ENCODE measurements at regions not wholly inside any gene's neighbourhood (a gene's known extent, or its start where the extent isn't known, plus 50 kb on each side); places are given as distances from the start of the nearest gene placed in this dataset.
"Not testable (repeated sequence)": the region's sequence is repeated elsewhere in the genome, so short reads cannot be mapped to it uniquely, and the experiment has no call there.

DNA sequence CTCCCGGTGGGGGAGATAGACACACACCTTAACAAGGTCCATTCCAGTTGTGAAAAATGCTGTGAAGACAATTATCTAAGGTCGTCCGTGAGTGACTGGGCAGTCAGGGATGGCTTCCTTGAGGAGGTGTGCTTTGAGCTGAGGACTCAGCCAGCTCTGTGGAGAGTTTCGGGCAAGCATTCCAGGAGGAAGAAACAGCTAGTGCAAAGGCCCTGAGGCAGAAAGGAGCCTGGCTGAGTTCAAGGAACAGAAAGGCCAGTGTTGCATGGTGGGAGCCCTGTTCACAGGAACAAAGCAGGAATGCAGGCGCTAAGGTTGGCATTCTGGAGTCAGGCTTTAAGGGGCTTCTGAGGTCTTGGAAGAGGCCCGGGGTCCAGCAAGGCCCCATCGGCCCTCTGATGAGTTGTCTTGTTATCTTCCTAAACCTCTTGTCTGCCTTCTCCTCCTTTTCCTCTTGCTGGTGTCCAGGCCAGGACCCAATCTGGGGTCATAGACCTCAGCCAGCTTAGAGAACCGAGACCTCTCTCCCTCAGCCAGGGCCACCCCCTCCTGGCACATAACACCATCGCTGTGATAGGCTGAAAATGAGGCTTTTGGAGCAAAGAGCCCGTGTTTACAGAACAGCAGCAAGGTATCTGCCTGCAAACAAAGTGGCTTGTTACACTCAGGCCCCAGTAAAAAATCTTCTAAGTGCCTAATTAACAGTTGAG is 270.2 kb upstream of the MVB12B start:
- no peak for DNase-seq (ENCODE audit: low spot score)

DNA sequence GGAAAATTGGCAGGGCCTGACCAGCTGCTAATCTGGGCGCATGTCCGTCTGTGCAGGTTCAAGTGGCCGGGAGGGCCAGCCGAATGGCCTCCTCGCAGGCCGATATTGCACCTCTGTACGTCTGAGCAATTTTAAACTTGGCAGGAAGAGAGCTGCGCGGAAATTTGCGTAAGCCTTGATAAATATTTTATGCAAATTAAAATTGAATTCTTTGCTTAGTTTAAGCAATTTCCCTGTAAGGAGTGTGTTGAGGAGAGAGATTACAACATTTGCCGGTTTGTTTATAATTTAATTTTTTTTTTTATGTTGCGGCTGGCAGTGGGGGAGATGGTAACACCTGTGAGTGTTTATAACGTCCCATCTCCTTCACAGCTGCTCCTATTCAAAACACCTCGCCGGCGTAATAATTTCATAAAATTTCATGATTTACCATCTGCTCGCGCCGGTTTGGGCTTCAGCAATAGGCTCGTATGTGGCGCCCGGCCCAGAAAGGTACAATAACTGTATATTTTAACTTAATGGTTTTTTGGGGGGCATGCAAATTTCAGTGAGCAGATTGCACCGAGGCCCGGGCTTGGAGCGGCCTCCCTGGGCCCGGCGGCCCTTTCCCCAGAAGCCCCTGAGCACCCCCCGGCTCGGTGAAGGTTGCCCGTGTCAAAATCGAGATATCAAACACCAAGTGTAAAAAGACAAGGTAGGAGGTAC is 269.4 kb upstream of the MVB12B start:
- no peak for DNase-seq (ENCODE audit: low spot score)

GRCh38 chr9:126058011-126058531 is 268.6 kb upstream of the MVB12B start:
- no peak for DNase-seq (ENCODE audit: low spot score)

DNA sequence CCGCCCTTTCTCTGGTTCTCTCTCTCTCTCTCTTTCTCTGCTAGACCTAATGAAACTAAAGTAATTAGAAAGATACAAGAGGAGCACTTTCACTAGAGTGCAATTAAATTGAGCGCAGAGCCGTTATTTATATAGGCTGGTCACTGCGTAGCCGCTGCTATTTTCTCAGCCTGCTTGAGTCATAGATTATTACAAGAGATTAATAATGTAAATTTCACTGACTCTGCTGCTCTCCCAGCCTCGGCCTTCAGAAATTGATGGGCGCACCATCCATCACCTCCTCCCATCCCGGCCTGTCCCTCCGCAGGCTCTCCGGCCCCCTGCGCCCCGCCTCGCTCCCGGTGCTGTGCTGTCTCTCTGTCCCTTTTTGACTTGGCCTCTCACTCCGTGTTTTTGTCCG is 268.0 kb upstream of the MVB12B start:
- DNase-seq (ENCODE audit: low spot score) = no peak

DNA sequence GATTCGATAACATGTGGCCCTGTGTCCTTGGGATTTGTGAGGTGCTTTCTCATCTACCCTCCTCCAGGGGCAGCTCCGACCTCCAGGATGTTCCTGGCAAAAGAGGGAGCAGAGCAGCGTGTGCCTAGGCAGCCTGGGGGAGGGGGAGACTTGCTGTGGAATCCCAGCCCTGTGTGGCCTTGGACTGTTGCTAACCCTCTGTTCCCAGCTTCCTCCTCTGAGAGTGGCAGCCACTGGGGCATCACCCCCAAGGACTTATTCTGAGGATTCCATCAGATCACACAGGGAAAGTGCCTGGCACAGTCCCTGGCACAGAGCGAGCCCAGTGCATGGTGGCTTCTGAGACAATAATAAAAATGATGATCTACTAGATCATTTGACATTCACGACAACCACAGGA is 265.1 kb upstream of the MVB12B start:
- no peak for DNase-seq (ENCODE audit: low spot score)

GRCh38 chr9:126062158-126062886 is 264.3 kb upstream of the MVB12B start:
- DNase-seq (ENCODE audit: low spot score) = no peak

- DNase-seq (ENCODE audit: low spot score) = no peak
Observed at GRCh38 chr9:126063326-126063725, 263.3 kb upstream of the MVB12B start.

- no peak for DNase-seq (ENCODE audit: low spot score)
Observed at GRCh38 chr9:126066131-126066530, 260.5 kb upstream of the MVB12B start.

GRCh38 chr9:126067031-126067734 is 259.4 kb upstream of the MVB12B start:
- DNase-seq (ENCODE audit: low spot score) = no peak

- no peak for DNase-seq (ENCODE audit: low spot score)
Observed at GRCh38 chr9:126068534-126069230, 257.9 kb upstream of the MVB12B start.

DNA sequence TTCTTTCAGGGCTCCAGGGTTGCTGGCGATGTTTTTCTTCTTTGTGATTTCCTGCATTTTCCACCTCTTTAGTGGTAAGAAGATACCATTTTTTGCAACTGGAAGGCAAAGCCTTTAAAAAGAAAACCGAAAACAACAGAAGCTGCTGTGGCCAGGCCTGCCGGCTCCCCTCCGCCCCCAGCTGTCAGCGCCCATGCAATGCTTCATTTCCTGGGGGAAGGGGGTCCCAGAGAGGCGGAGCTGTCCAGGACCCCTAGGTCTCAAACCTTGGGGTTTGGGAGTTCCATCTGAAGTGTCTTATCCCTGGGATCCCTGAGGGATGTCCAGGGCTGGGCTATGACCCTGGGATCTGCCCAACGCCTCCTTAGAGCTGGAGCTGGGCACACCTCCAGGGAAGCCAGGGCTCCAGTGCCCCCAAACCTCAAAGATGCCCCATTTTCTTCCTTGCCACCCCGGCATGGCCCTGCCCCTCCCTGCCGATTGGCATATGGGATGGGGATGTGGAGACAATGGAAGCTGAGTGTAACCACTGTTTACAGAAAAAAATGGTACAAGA is 257.2 kb upstream of the MVB12B start:
- no peak for DNase-seq (ENCODE audit: low spot score)

GRCh38 chr9:126070058-126070655 is 256.5 kb upstream of the MVB12B start:
- no peak for DNase-seq (ENCODE audit: low spot score)

DNA sequence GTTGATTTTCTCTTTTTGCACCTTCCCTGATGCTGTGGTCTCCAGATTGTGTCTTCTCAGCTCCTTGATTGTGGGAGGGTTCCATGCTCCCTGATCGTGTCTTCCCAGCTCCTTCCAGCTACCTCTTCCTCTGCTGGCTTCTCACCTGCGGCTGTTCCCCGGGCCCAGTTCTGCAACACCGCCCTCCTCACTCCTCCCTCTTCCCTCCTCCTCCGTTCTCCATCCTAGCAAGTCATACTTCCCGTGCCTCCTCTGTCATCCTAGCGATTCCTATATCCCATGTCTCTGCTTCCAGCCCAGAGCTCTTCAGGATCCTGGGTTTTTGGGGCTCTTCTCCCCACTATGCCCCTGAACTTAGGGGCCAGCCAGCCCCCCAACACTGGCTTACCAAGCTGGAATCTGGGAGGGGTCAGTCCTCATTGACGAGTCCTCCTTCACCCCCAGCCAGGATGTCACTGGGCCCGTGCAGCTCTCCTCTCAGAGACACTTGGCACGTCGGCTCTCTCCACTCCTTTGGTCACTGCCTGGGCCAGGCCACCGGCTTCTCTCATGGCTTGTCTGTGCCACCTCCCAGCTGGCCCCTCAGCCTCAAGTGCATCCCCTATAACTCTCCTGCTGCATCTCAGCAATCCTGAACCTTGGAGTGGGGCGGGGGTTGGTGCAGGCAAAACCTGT is 255.4 kb upstream of the MVB12B start:
- no peak for DNase-seq (ENCODE audit: low spot score)

GRCh38 chr9:126077656-126078055 is 249.0 kb upstream of the MVB12B start:
- not testable (repeated sequence) for DNase-seq (ENCODE audit: low spot score)

- no peak for DNase-seq (ENCODE audit: low spot score)
Observed at GRCh38 chr9:126080641-126081040, 246.0 kb upstream of the MVB12B start.

- DNase-seq (ENCODE audit: low spot score) = no peak
Observed at GRCh38 chr9:126081746-126082145, 244.9 kb upstream of the MVB12B start.

DNA sequence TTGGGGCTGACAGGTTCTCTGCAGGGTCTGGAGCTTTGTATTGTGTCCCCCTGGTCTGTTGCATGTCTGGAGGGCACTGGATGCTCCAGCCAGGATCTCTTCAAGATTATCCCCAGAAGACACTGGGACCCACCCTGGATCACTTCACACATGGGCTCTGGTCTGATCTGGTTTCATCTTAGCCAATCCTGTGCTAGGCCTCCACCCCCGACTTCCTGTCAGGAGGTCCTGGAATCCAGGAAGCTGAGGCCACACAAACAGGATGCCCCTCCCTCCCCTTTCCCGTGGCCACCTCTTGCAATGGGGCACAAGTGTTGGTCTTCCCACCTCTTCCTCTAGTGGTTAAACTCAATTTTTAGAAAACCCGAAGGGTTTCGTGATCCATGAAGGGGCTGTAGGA is 242.6 kb upstream of the MVB12B start:
- DNase-seq (ENCODE audit: low spot score) = no peak

DNA sequence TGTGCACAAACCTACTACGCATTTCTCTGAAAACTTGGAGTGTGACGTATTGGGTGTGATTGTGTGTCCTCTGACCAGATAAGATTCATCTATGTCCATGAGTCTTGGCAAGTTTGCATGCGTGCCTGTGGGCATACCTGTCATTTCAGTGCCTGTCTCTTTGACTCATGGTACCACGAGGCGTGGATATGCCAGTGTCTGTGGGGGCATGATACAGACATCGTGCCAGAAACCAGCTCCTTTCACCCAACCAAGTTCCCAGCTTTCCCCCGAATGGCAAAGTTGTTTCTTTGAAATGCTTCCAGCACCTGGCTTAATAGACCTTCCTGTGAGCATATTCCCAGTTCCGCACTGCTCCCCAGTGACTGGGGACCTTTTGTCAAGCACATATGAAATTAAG is 241.9 kb upstream of the MVB12B start:
- DNase-seq (ENCODE audit: low spot score) = no peak

GRCh38 chr9:126085170-126085569 is 241.5 kb upstream of the MVB12B start:
- no peak for DNase-seq (ENCODE audit: low spot score)

GRCh38 chr9:126088336-126088735 is 238.3 kb upstream of the MVB12B start:
- DNase-seq (ENCODE audit: low spot score) = no peak

Measured in kidney capillary endothelial cell (primary cell).